ENCODE measurements at regions not wholly inside any gene's neighbourhood (a gene's known extent, or its start where the extent isn't known, plus 50 kb on each side); places are given as distances from the start of the nearest gene placed in this dataset.
"Not testable (repeated sequence)": the region's sequence is repeated elsewhere in the genome, so short reads cannot be mapped to it uniquely, and the experiment has no call there.

GRCh38 chr21:28688381-28688780 is 304.3 kb downstream of the LTN1 start:
- H3K4me1 ChIP-seq: no peaks in the 10 kb centered on the region
- no peak overlapping the region for H3K27ac ChIP-seq
- WGBS: 84% methylated on average over 1 of the region's 1 CpG
- H3K36me3 ChIP-seq: no peaks in the 10 kb centered on the region
- no peaks in the 10 kb centered on the region for H3K9me3 ChIP-seq
- H3K4me3 ChIP-seq: no peak overlapping the region
- no peak for TF ChIP-seq CTCF (IDR thresholded peaks at IDR 0.05)
- TF ChIP-seq EP300 (IDR thresholded peaks at IDR 0.05): no peak
- no peak for TF ChIP-seq POLR2A (IDR thresholded peaks at IDR 0.05)
- TF ChIP-seq POLR2AphosphoS5 (IDR thresholded peaks at IDR 0.05): no peak
- no peaks in the 10 kb centered on the region for H3K27me3 ChIP-seq
- no peak for DNase-seq (ENCODE audit: low spot score in 2 of 2)

- DNase-seq (ENCODE audit: low spot score in 2 of 2): no peak
- Histone ChIP-seq H3K27me3 (no peaks in the 10 kb centered on the region), H3K27ac (no peak overlapping the region), H3K9me3 (no peaks in the 10 kb centered on the region), H3K36me3 (no peaks in the 10 kb centered on the region), H3K4me1 (no peaks in the 10 kb centered on the region), H3K4me3 (no peak overlapping the region)
- no peak for TF ChIP-seq EP300 (IDR thresholded peaks at IDR 0.05)
- TF ChIP-seq POLR2A (IDR thresholded peaks at IDR 0.05): no peak
- no peak for TF ChIP-seq POLR2AphosphoS5 (IDR thresholded peaks at IDR 0.05)
- no peak for TF ChIP-seq CTCF (IDR thresholded peaks at IDR 0.05)
- WGBS: 74% methylated on average over 1 of the region's 1 CpG
These were observed 305.1 kb downstream of the LTN1 start for GRCh38 chr21:28687586-28687985.

GRCh38 chr21:28683982-28684752 is 308.5 kb downstream of the LTN1 start:
- no peak overlapping the region for H3K27ac ChIP-seq
- H3K4me3 ChIP-seq: no peak overlapping the region
- TF ChIP-seq POLR2AphosphoS5 (IDR thresholded peaks at IDR 0.05): no peak
- no peak for TF ChIP-seq CTCF (IDR thresholded peaks at IDR 0.05)
- TF ChIP-seq POLR2A (IDR thresholded peaks at IDR 0.05): no peak
- TF ChIP-seq EP300 (IDR thresholded peaks at IDR 0.05): no peak
- H3K4me1 ChIP-seq: no peaks in the 10 kb centered on the region
- DNase-seq (ENCODE audit: low spot score in 2 of 2): no peak
- no peaks in the 10 kb centered on the region for H3K27me3 ChIP-seq
- H3K36me3 ChIP-seq: no peaks in the 10 kb centered on the region
- 77% methylated on average over 6 of the region's 6 CpGs for WGBS
- no peaks in the 10 kb centered on the region for H3K9me3 ChIP-seq

GRCh38 chr21:28682884-28683283 is 309.8 kb downstream of the LTN1 start:
- H3K27me3 ChIP-seq; H3K27ac ChIP-seq; H3K9me3 ChIP-seq; DNase-seq (ENCODE audit: low spot score in 2 of 2); H3K4me3 ChIP-seq; H3K4me1 ChIP-seq; H3K36me3 ChIP-seq: not testable (repeated sequence)
- WGBS: 100% methylated on average over 3 of the region's 3 CpGs

- 89% methylated on average over 13 of the region's 13 CpGs for WGBS
These were observed 315.6 kb downstream of the LTN1 start for GRCh38 chr21:28677096-28677495.

GRCh38 chr21:28675331-28676041 is 317.2 kb downstream of the LTN1 start:
- Histone ChIP-seq H3K27me3 (no peaks in the 10 kb centered on the region), H3K4me1 (peaks cover 20% of the 10 kb centered on the region), H3K9me3 (no peaks in the 10 kb centered on the region), H3K36me3 (no peaks in the 10 kb centered on the region), H3K4me3 (no peak overlapping the region), H3K27ac (peak overlapping the region; percentile 81)
- TF ChIP-seq POLR2A (IDR thresholded peaks at IDR 0.05) (no peak), POLR2AphosphoS5 (IDR thresholded peaks at IDR 0.05) (peak in 2 of 3 donors; percentile 64 to 79), EP300 (IDR thresholded peaks at IDR 0.05) (no peak), CTCF (IDR thresholded peaks at IDR 0.05) (no peak)
- DNase-seq (ENCODE audit: low spot score in 2 of 2): no peak
- WGBS: 23% methylated on average over 4 of the region's 4 CpGs

More at GRCh38 chr21:28677096-28677495, 315.6 kb downstream of the LTN1 start:
- not testable (repeated sequence) for H3K27me3 ChIP-seq; H3K27ac ChIP-seq; H3K36me3 ChIP-seq; H3K9me3 ChIP-seq; H3K4me3 ChIP-seq; DNase-seq (ENCODE audit: low spot score in 2 of 2)
- H3K4me1 ChIP-seq: peaks cover 20% of the 10 kb centered on the region

All from suprapubic skin (tissue), 4 donors.